Pulmonary artery endothelial cell (primary cell): ENCODE measurements at regions not wholly inside any gene's neighbourhood (a gene's known extent, or its start where the extent isn't known, plus 50 kb on each side); places are given as distances from the start of the nearest gene placed in this dataset.
"Not testable (repeated sequence)": the region's sequence is repeated elsewhere in the genome, so short reads cannot be mapped to it uniquely, and the experiment has no call there.

Experiments
- DNase-seq: peaks from one replicate; pipeline ENCODE4 v3.0.0-alpha.2; 2011; ENCODE audit warnings: low read depth, low spot score

DNA sequence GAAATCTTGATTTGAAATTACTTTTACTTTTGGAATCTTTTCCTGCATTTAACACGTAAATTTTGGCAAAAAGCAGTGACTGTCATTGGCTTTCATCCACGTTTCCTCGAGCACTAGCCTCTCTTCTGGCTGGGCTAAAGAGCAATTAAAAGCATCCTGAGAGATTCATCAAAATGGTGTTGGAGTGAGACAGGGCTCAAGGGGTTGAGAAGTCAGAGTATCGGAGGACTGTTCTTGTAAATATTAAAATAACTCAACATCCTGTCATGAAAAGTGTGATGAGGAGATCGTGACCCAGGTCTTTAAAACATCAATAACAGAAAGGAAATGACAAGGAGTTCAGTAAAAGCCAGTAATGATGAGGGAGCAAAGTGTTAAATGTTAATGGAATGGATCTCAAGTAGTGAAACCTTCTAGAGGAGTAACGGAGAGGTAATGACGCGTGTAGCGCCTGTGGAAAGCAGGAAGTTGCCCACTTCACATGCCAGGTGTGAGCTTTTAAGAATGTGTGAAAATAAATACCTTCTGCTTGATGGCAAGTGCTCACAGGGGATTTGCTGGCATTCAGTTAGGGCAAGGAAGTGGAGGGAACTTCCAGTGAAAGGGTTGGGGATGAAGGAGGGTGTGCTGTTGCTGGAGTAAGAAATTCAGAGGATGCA lies 754.4 kb downstream of the ADCYAP1 start:
- no peak for DNase-seq

DNA sequence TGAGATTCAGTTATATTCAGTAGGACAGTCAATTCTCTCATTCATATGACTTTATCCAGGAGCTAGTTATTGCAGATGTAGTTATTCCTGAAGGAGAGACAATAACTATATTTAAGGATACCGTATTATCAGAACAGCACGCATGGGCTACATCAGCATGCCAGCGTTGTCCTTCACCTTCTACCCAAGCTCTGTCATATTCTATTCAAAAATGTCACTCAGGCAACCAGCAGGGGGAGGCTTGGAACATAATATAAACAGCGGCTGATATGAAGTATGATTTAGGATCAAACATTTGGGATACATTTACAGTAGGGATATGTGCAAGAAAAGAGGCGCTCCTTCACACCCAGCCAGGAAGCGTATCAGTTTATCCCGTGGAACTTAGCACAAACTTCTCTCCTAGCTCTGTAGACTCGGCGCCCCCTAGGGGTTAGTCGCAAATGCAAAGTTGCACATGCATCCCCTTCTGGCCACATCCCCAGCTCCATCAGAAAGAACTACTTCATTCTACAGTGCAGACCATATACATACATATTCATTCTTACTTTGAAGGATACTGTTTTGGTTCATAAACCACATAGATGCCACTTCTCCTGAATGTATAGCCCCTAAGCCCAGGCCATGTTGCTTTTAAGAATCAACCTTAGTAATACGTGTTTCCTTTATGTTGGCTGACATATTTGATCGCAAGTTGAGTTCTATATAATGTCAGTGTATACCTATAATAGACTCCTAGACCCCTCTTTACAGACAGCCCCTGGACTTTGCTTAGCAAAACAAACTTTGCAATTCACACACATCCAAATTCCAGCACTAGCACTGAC lies 759.4 kb downstream of the ADCYAP1 start:
- DNase-seq: no peak

DNA sequence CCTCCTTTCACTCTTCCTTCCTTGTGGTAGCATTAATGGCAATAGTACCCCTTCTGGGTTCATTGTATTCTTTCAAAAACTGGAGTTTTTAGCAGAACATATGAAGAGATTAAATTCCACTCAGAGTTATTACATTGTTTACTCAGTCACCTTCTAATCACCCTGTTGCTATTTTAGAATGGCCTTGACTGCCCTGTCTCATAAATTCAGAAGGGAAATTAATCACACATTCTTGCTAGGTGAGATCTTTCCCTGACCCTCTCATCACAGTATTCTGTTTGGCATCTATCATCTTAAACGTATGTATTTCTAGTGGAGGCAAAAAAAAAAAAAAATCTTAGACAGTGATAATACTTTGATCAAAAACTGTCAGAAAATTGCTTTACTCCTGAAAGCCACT lies 760.4 kb downstream of the ADCYAP1 start:
- no peak for DNase-seq

DNA sequence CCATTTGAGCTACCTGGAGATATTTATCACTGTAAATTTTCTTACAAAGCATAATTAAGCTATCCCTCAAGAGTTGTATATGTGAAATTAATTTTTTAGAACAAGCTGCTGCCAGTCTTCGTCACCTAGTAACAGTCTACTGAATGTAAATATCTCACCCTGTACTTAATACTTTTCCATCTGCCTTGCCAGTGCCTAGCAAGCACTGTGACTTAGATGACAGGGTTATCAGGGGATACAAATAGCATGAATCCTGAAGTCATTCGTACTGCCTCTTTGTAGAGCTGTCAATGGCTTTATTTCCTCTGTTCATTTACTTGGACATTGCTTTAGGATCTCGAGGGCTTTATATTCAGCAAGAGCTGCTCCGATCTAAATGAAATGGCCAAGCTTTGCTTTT lies 763.6 kb downstream of the ADCYAP1 start:
- DNase-seq: no peak

DNA sequence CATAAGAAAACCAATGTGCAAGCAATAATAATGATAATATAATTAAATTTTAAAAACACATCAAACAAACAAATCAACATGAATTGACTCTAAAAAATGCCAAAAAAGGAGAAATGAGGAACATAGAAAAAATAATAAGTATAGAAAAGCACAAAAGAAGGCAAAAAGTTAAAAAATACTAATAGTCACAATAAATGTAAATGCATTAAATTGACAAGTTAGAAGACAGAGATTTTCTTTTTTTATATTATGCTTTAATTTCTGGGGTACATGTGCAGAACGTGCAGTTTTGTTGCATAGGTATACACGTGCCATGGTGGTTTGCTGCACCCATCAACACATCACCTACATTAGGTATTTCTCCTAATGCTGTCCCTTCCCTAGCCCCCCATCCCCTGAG lies 767.0 kb downstream of the ADCYAP1 start:
- not testable (repeated sequence) for DNase-seq

DNA sequence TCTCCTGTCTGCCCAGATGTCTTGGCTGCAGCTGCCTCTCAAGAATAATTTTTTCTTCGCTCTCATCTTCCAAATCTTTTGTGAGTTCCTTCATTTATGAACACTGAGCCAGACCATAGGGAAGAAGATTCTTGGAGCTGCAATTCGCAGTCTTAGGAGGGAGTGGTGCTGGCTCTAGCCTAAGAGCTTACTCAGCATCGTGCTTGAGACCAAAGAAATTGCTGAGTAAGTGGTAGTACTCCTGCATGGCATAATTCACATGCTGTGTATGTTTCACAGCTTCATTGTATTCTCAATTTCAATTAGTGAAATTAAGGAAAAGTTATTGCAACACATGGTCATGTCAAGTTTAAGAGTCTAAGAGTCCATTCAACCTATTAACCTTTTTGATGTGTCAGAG lies 771.7 kb downstream of the ADCYAP1 start:
- DNase-seq: no peak

DNA sequence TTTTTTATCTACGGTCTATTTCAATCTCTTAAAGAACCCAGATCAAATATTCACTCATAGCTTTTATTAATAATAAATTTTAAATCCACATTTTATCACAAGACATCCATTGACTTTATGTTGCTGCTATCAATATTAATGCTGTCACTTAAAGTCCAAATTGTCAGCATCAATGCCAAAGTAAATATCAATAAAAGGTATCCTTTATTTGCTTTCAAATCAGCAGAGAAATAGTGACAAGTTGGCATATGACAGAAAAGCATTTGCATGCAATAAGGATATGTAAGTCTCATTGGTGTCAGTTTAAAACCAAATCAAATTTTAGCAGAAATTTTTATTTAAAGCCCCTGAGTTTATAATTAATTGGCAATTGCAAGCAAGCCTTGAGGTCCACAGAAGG lies 775.4 kb downstream of the ADCYAP1 start:
- DNase-seq: no peak

DNA sequence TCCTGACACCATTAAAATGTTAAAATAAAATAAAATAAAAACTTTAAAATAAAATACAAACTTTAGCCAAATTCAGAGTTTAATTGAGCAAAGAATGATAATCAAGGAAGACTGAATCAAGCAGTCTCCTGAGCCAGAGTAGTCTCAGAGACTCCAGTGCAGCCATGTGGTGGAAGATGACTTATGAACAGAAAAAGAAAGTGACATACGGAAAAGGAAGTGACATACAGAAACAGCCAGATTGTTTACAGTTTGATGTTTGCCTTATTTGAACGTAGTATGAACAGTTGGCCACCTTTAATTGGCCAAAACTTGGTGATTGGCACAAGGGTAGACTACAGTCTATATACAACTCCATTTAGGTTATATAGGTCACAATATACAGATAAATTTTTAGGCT lies 787.2 kb downstream of the ADCYAP1 start:
- no peak for DNase-seq

DNA sequence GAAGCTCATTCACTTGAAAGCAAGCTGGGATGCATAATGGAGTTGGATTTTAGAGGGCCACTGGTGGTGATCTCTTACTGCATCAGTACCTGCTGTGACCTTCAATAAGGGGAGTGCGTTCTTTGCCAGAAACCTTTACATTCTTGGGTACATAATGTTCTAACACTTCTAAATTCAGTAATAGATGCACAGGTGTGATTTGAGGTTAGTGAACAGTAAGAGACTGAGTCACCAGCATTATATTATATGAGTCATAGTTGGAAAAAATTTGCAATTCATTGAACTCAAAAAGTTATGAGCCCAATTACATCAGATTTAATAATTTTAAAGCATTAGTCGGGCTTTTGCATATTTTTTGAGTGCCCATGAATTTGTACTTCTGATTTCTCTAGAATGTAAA lies 803.3 kb downstream of the ADCYAP1 start:
- no peak for DNase-seq

DNA sequence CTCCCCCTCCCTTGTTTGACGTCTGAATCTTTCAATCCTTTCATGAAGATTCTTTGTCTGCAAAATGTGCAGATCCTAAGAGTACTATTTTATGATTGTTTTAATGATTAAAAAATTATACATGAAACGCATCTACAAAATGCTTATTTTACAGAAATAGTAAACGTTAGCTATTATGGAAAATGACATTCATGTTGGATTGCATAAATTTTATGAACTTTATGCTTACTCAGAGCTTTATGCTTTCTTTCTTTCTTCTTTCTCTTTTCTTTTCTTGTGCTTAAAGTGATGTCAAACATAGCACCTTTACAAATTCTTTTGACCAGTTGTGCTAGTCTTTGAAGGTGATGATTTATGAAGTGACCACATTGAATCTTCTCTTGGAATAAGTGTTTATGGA lies 805.4 kb downstream of the ADCYAP1 start:
- DNase-seq: no peak

DNA sequence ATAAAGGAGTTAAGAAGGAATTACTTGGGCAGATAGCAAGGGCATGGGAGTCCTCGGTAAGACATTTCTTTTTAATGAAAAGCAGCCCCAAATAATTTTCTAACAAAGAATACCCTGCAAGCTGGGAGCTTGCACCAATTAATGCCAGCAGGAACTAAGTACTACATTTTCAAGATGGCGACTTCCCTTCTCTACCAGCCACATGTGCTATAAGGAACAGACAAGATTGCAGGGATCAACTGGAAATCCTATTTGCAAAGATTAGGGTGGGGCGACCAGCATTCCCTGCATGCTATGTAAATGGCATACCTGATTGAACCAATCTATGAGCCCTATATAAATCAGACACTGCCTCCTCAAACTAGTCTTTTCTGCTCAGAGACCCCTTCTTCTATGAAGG lies 827.5 kb downstream of the ADCYAP1 start:
- no peak for DNase-seq

DNA sequence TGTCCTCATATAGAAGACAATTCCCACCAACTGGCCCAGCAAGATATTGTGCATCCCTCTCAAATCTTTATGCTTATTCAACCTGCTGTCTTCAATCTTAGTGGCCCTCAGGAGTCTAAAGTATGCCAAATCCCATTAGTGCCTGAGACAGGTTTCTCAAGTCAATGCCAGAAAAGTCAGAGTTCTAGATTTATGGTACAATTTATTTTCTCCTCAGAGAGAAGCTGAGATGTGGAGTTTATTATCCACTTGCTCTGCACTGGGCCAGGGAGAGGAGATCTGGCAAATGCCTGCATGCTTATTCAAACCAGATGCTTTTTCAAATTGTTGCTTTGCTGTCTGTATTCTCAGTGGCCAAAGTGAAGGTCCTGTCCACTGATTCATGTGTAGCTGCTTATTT lies 825.2 kb downstream of the METTL4 start:
- DNase-seq: no peak

DNA sequence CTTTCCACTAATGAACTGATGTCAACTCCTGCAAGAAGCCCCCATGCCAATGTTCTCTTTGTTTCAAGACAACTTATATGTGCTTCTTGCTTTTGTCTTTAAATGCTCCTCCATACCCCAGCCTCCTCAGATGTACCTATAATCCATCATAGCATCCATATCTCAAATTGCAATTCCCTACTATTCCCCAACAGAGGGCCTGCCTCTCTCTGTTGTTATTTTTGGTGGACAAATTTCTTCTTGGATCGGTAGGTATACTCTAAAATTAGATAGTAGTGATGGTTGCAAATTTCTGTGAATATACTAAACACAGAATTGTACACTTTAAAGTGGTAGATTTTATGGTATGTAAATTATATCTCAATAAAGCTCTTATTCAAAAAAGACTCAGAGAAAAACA lies 820.1 kb downstream of the METTL4 start:
- DNase-seq: no peak

DNA sequence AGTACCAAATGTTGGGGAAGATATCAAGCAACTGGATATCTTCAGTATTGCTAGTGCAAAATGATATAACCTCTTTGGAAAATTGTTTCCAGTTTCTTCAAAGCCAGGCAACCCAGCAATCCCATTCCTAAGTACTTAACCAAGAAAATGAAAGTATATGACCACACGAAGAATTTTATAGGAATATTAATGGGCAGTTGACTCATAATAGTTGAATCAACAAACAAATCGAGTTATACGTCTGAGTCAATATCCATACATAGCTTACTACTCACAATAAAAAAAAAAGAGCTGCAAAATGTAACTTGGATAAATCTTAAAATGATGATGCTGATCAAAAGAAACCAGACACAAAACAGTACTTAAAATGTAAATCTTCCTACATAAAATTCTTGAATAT lies 810.4 kb downstream of the METTL4 start:
- no peak for DNase-seq

DNA sequence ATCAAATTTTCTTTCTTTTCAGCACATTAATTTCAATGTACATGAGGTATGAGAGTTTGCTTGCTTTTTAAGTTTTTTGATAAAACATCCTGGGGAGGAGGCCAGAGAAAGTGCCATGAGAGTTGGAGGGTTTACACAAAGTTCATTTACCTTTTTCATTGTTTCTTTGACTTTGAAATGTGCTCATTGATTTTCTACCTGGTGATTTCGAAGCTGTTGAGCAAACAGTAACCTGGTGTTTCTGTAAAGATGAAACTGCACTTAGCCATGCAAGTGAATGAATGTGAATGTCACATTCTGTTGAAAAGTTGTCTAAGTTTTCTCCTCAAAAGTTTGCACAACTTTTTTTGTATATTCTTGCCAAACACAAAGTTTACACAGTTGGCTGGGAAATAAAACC lies 797.0 kb downstream of the METTL4 start:
- DNase-seq: no peak

DNA sequence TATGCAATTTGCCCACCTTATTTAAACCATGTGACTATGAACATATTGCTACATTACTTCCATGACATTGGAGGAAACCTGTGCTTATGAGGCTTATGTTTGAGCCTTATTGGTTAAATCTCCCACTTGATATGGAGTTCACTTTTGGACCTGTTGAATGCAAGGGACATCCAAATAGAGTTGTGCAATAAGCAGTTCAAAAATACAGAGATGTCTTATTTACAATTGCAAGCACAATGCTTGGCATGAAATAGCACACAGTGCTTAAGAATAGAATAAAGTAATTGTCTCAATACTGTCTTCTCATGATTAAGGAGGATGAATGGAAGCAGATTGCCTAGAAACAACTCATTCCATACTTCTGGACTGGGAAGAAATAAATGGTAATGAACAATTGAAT lies 793.5 kb downstream of the METTL4 start:
- no peak for DNase-seq

DNA sequence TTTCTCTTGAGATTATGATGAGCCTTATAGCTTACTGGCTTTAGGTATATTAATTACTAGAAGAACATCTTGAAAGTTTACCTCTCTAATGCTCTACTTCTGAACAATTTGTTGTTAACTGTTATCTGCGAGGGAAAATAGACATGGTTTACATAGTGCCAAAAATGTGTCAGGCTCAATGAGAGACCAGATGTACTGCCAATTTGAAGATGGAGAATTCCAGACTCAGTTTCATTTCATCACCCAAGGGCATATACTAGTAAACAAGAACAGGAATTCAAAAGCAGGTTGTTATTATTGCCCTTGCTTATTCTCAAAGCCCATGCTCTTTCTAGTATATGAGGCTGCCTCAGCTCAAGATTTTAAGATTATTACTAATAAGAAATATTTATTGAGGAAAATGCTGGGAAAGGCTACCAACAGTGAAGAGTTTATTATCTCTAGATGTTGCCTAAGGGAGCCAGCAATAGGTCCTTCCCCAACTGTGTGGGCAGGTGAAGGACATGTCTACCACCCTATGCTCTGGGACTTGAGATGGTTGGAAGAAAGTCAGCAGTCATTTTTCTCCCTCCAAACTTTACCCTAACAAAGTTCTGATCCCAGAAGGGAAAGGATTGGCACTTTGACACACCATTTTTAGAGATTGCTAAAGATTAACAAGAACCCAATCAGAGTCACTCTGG lies 792.7 kb downstream of the METTL4 start:
- DNase-seq: no peak

DNA sequence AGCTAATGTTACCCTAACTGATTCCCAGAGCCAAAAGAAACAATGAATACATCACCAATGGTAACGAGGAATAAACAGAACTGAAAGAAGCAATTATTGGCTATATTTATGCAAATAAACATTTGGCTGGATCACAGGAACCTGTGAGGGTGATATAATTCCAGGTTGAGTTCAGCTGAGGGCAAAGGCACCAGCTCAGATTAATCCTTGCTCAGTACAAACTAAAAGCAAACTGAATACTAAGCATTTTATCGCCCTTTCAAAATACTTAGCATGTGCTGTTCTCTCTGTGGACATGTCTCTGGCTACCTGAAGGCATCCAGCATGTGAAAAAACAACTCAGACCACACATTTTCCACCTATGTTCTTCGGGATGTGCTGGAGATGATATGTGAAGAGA lies 791.7 kb downstream of the METTL4 start:
- DNase-seq: no peak

DNA sequence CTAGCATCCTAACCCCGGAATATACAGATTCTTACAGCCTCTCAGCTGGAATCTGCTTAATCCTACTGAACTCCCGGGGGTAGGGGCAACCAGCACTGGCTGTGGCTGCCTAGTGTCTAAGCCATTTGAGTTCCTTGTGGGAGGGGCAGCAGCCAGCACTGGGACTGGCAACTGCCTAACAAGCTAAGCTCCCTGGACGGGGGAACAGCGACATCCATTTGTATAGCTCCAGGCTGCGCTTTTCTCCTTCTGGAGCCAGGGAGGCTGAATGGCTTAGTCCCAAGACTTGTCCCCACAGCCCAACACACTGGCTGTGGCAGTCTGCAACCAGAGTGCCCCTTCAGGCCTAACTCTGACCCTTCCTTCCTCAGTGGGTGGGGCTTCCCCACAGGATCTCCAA lies 787.2 kb downstream of the METTL4 start:
- DNase-seq: no peak

DNA sequence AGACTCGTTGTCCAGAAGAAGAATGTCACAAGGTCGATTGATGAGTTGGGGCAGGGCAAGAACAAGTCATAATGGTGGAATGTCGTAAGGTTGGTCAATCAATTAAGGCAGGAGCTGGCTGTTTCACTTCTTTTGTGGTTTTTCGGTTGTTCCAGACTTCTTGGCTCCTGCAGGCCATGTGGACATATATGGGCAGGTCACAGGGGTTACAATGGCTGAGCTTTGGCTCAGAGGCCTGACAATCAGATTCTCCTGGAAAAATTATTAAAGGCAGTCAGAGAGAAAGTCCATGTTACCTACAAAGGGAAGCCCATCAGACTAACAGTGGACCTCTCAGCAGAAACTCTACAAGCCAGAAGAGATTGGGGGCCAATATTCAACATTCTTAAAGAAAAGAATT lies 785.3 kb downstream of the METTL4 start:
- DNase-seq: not testable (repeated sequence)

DNA sequence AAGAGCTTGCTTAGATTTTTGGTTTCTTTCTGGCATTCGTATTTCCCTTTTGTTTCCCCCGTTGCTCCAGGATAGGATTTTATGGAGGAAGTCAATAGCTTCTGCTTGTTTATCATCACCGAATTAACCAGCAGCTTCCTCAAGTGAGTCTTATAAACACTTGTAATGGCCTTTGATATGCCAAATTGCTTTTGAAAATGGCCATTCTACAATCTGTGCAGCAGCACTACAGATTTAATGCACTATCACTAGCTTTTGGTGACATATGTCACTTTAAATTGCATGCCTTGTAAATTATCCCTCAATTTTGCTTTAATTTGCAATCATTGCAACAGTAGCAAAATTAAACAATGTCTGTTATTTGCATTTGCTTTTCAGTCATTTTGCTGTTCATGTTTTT lies 774.7 kb downstream of the METTL4 start:
- DNase-seq: no peak

DNA sequence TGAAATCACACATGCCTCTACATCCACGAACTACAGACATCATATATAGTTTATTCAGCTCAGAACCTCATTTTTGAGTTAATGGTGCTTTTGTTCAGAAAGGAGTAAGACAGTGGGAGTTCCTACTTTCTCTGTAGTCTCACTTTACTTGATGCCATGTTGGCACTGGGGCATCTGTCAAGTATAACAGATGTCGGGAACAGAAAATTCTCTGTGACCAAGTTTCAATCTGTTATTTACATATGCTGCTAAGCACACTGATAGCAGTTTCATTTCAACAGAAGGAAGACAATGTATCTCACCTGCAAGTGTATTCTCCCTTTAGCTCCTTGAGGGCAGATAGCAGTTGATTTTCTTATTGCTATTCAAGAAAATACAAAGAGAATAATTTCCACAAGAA lies 774.1 kb downstream of the METTL4 start:
- DNase-seq: no peak

DNA sequence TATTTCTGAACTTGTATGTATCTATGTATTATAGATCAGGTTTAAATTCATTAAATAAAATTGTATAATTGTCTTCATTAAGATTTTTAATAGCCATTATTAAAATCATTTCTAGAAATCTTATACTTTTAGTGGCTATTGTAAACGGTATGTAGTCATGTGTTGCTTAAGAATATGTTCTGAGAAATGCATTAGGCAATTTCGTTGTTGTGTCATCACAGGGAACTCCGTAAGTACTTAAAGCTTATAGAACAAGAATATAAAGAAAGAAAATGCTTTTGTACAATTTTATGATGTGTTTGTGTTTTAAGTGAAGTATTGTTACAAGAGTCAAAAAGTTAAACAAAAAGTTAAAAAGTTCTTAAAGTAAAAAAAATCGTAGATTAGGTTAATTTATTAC lies 765.8 kb downstream of the METTL4 start:
- DNase-seq: no peak
